GM12891 (cell line): ENCODE measurements at regions not wholly inside any gene's neighbourhood (a gene's known extent, or its start where the extent isn't known, plus 50 kb on each side); places are given as distances from the start of the nearest gene placed in this dataset.

ENCODE experiments used
- PAX5 ChIP-seq: IDR thresholded peaks from 2 replicates; pipeline ENCODE4 v1.6.1; 2011; ENCODE audit warnings: low read length, moderate library complexity, mild to moderate bottlenecking; ENCODE audit not compliant: insufficient read depth, severe bottlenecking
- POLR2A ChIP-seq: IDR thresholded peaks from 2 replicates; pipeline ENCODE4 v1.6.1; 2011; ENCODE audit warnings: low read depth, low read length, control low read depth
- POLR2AphosphoS5 ChIP-seq: IDR thresholded peaks from 2 replicates; pipeline ENCODE4 v1.6.1; 2011; ENCODE audit warnings: low read depth, low read length, control low read depth
- SPI1 ChIP-seq: IDR thresholded peaks from 2 replicates; pipeline ENCODE4 v1.6.1; 2011; ENCODE audit warnings: low read depth, low read length, control low read depth
- TAF1 ChIP-seq: IDR thresholded peaks from 2 replicates; pipeline ENCODE4 v1.6.1; 2011; ENCODE audit warnings: low read depth, low read length, control low read depth

GRCh38 chr9:79131824-79132377, 439.9 kb upstream of the TLE4 start:
- no peak for TF ChIP-seq TAF1
- TF ChIP-seq POLR2AphosphoS5, result no peak
- no peak for TF ChIP-seq POLR2A
- TF ChIP-seq SPI1, result no peak
- TF ChIP-seq PAX5, result no peak
